Endodermal cell (in vitro differentiated cells): ENCODE measurements at regions not wholly inside any gene's neighbourhood (a gene's known extent, or its start where the extent isn't known, plus 50 kb on each side); places are given as distances from the start of the nearest gene placed in this dataset.

Experiments used
- DNase-seq: peaks from one replicate; pipeline ENCODE4 v3.0.0-alpha.2; 2017
- H3K27ac ChIP-seq: 2 replicates; pipeline ENCODE4 v1.5.1; 2013; ENCODE audit warnings: mild to moderate bottlenecking, low read depth, low read length, moderate library complexity
- H3K27me3 ChIP-seq: 2 replicates; pipeline ENCODE4 v1.6.1; 2013; ENCODE audit warnings: mild to moderate bottlenecking, low read length, moderate library complexity; ENCODE audit not compliant: insufficient read depth, control insufficient read depth, poor library complexity, severe bottlenecking
- H3K36me3 ChIP-seq: 2 replicates; pipeline ENCODE4 v1.7.0; 2013; ENCODE audit warnings: mild to moderate bottlenecking, low read length, moderate library complexity; ENCODE audit not compliant: control insufficient read depth, insufficient read depth
- H3K4me1 ChIP-seq: one replicate; pipeline ENCODE4 v1.7.0; 2013; ENCODE audit warnings: low read length; ENCODE audit not compliant: control insufficient read depth, insufficient read depth
- H3K4me3 ChIP-seq: 2 replicates; pipeline ENCODE4 v1.5.1; 2013; ENCODE audit warnings: mild to moderate bottlenecking, low read length, moderate library complexity
- H3K9ac ChIP-seq: 2 replicates; pipeline ENCODE4 v1.6.1; 2013; ENCODE audit warnings: mild to moderate bottlenecking, low read length, moderate library complexity; ENCODE audit not compliant: poor library complexity, severe bottlenecking; ENCODE audit errors: extremely low read depth
- H3K9me3 ChIP-seq: 2 replicates; pipeline ENCODE4 v1.6.1; 2013; ENCODE audit warnings: mild to moderate bottlenecking, low read length, moderate library complexity; ENCODE audit not compliant: control insufficient read depth
- H3K27ac Mint-ChIP-seq: 2 replicates; pipeline ENCODE4 v1.8.0; 2020; ENCODE audit warnings: mixed read lengths
- H3K27me3 Mint-ChIP-seq: 2 replicates; pipeline ENCODE4 v1.8.0; 2021; ENCODE audit warnings: mild to moderate bottlenecking, mixed read lengths; ENCODE audit not compliant: insufficient read depth
- H3K36me3 Mint-ChIP-seq: 2 replicates; pipeline ENCODE4 v1.8.0; 2020; ENCODE audit warnings: low read depth, mixed read lengths
- H3K4me1 Mint-ChIP-seq: 2 replicates; pipeline ENCODE4 v1.8.0; 2020; ENCODE audit warnings: mixed read lengths
- H3K4me3 Mint-ChIP-seq: 2 replicates; pipeline ENCODE4 v1.8.0; 2020; ENCODE audit warnings: mild to moderate bottlenecking, moderate library complexity, mixed read lengths
- H3K9me3 Mint-ChIP-seq: 2 replicates; pipeline ENCODE4 v1.8.0; 2020; ENCODE audit warnings: mild to moderate bottlenecking, mixed read lengths
- WGBS, 2 experiments: methylation state at CpG; one replicate each; pipeline versions ENCODE4 v1.1.5 to v1.1.7; 2013; ENCODE audit warnings: missing lambda C conversion rate in 2 of 2, mixed read lengths in 1 of 2; ENCODE audit not compliant: insufficient coverage in 1 of 2, insufficient read length in 1 of 2; 5-methylcytosine and 5-hydroxymethylcytosine counted together
- TF ChIP-seq, protein P1 (sequence below): fragments of 200-600 bp; sonication (generic); conservative IDR thresholded peaks from 2 replicates; pipeline ENCODE4 v1.5.0; 2021; ENCODE audit warnings: antibody characterized with exemption, mild to moderate bottlenecking

- WGBS, 2 experiments, result 80 to 90% methylated on average over 2 to 4 of the region's 5 CpGs
- Mint-ChIP-seq H3K27me3 (peaks cover 32% of the 10 kb centered on the region), H3K9me3 (no peaks in the 10 kb centered on the region), H3K4me1 (peaks cover 18% of the 10 kb centered on the region), H3K36me3 (no peaks in the 10 kb centered on the region), H3K27ac (no peak overlapping the region), H3K4me3 (no peak overlapping the region)
- no peaks in the 10 kb centered on the region for H3K9me3 ChIP-seq
- no peaks in the 10 kb centered on the region for H3K36me3 ChIP-seq
- no peaks in the 10 kb centered on the region for H3K4me1 ChIP-seq
- TF ChIP-seq, protein P1, sequence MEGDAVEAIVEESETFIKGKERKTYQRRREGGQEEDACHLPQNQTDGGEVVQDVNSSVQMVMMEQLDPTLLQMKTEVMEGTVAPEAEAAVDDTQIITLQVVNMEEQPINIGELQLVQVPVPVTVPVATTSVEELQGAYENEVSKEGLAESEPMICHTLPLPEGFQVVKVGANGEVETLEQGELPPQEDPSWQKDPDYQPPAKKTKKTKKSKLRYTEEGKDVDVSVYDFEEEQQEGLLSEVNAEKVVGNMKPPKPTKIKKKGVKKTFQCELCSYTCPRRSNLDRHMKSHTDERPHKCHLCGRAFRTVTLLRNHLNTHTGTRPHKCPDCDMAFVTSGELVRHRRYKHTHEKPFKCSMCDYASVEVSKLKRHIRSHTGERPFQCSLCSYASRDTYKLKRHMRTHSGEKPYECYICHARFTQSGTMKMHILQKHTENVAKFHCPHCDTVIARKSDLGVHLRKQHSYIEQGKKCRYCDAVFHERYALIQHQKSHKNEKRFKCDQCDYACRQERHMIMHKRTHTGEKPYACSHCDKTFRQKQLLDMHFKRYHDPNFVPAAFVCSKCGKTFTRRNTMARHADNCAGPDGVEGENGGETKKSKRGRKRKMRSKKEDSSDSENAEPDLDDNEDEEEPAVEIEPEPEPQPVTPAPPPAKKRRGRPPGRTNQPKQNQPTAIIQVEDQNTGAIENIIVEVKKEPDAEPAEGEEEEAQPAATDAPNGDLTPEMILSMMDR, result no peak
- H3K27ac ChIP-seq, result no peak overlapping the region
- no peaks in the 10 kb centered on the region for H3K27me3 ChIP-seq
- no peak overlapping the region for H3K9ac ChIP-seq
- DNase-seq, result no peak
- H3K4me3 ChIP-seq, result no peak overlapping the region
Observed at GRCh38 chr22:23501261-23501619, 78.8 kb downstream of the IGLL1 start.

- H3K9ac ChIP-seq, result no peak overlapping the region
- peaks cover 18% of the 10 kb centered on the region for H3K4me1 Mint-ChIP-seq
- H3K9me3 Mint-ChIP-seq, result no peaks in the 10 kb centered on the region
- H3K9me3 ChIP-seq, result no peaks in the 10 kb centered on the region
- 75 to 81% methylated on average over 4 to 13 of the region's 13 CpGs for WGBS, 2 experiments
- H3K27ac Mint-ChIP-seq, result no peak overlapping the region
- TF ChIP-seq, protein P1, result no peak
- no peaks in the 10 kb centered on the region for H3K36me3 ChIP-seq
- peaks cover 30% of the 10 kb centered on the region for H3K27me3 Mint-ChIP-seq
- no peaks in the 10 kb centered on the region for H3K4me1 ChIP-seq
- no peak for DNase-seq
- no peak overlapping the region for H3K4me3 Mint-ChIP-seq
- H3K27me3 ChIP-seq, result no peaks in the 10 kb centered on the region
- H3K36me3 Mint-ChIP-seq, result no peaks in the 10 kb centered on the region
- no peak overlapping the region for H3K4me3 ChIP-seq
- peak overlapping the region; percentile 12 for H3K27ac ChIP-seq
Observed at GRCh38 chr22:23500508-23501260, 79.4 kb downstream of the IGLL1 start.

DNA sequence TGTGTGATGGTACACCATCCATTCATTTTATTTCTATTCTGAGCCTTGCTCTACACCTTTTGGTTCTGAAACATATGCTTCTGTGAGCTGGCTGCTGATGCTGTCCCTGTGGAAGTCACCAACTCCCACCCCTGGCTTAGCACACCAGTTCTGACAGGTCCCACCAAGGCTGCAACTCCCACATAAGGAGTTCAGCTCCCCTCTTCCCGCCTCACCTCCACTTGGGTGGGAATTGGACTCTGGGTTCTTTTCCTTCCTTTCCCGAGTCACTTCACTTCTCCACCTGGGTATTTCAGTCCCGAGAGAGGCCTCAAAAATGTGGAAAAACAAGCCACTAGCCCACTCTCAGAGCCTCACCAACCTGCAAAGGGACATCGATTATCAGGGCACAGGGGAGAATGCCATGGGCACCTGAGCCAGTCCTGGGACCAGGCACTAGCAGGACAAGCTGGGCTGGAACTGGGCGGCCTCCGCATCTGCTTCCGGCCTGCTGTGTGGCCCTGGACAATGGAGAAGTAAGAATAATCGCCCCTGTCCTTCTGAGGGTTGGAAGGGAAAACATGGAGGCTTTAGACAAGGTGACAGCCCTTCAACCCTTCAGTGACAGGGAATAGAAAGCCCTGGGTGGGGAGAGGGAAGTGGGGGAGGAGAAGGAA lies 80.1 kb downstream of the IGLL1 start:
- no peak overlapping the region for H3K27ac ChIP-seq
- Mint-ChIP-seq H3K9me3 (no peaks in the 10 kb centered on the region), H3K27ac (no peak overlapping the region), H3K36me3 (no peaks in the 10 kb centered on the region), H3K27me3 (peaks cover 27% of the 10 kb centered on the region), H3K4me1 (peaks cover 18% of the 10 kb centered on the region), H3K4me3 (no peak overlapping the region)
- no peaks in the 10 kb centered on the region for H3K27me3 ChIP-seq
- H3K36me3 ChIP-seq, result no peaks in the 10 kb centered on the region
- WGBS, 2 experiments, result 86 to 92% methylated on average over 6 to 8 of the region's 8 CpGs
- no peak for DNase-seq
- TF ChIP-seq, protein P1, result no peak
- H3K9ac ChIP-seq, result no peak overlapping the region
- no peak overlapping the region for H3K4me3 ChIP-seq
- no peaks in the 10 kb centered on the region for H3K4me1 ChIP-seq
- no peaks in the 10 kb centered on the region for H3K9me3 ChIP-seq
